H54 (cell line): ENCODE measurements at regions not wholly inside any gene's neighbourhood (a gene's known extent, or its start where the extent isn't known, plus 50 kb on each side); places are given as distances from the start of the nearest gene placed in this dataset.

Experiments
- DNase-seq: peaks from one replicate; pipeline ENCODE4 v3.0.0; 2011; ENCODE audit warnings: low spot score, mixed read lengths; ENCODE audit not compliant: insufficient read length
- FAIRE-seq: peaks from 3 replicates; lab custom pipeline; 2011; peaks lifted over from hg19 to GRCh38; lab: Jason Lieb, UNC
- POLR2A ChIP-seq: IDR thresholded peaks from 2 replicates; pipeline ENCODE4 v1.6.1; 2011; ENCODE audit warnings: low read depth, mild to moderate bottlenecking, low read length

- FAIRE-seq = no peak
- DNase-seq = no peak
- no peak for TF ChIP-seq POLR2A
Measured at GRCh38 chr2:58671675-58672074, 430.6 kb upstream of the FANCL start.

GRCh38 chr2:58669998-58670397 lies 428.9 kb upstream of the FANCL start:
- FAIRE-seq (no peak), DNase-seq (no peak)
- no peak for TF ChIP-seq POLR2A

- TF ChIP-seq POLR2A = no peak
- DNase-seq (no peak), FAIRE-seq (no peak)
Measured at GRCh38 chr2:58667137-58667774, 426.1 kb upstream of the FANCL start.

- no peak for FAIRE-seq
- DNase-seq = no peak
- TF ChIP-seq POLR2A = no peak
Measured at GRCh38 chr2:58666323-58666970, 425.3 kb upstream of the FANCL start.

- DNase-seq (no peak), FAIRE-seq (no peak)
- no peak for TF ChIP-seq POLR2A
Measured at GRCh38 chr2:58665154-58665553, 424.0 kb upstream of the FANCL start.

GRCh38 chr2:58664523-58665151 lies 423.5 kb upstream of the FANCL start:
- FAIRE-seq = no peak
- DNase-seq = no peak
- TF ChIP-seq POLR2A = no peak

GRCh38 chr2:58660046-58660445 lies 418.9 kb upstream of the FANCL start:
- no peak for DNase-seq
- no peak for FAIRE-seq
- no peak for TF ChIP-seq POLR2A

- DNase-seq = no peak
- TF ChIP-seq POLR2A = no peak
- no peak for FAIRE-seq
Measured at GRCh38 chr2:58655152-58655551, 414.0 kb upstream of the FANCL start.

GRCh38 chr2:58651930-58652329 lies 410.8 kb upstream of the FANCL start:
- TF ChIP-seq POLR2A = no peak
- FAIRE-seq = no peak
- DNase-seq = no peak

GRCh38 chr2:58650781-58651180 lies 409.7 kb upstream of the FANCL start:
- FAIRE-seq (no peak), DNase-seq (no peak)
- TF ChIP-seq POLR2A = no peak

- TF ChIP-seq POLR2A = no peak
- no peak for DNase-seq
- no peak for FAIRE-seq
Measured at GRCh38 chr2:58649756-58650155, 408.6 kb upstream of the FANCL start.

GRCh38 chr2:58645017-58645416 lies 403.9 kb upstream of the FANCL start:
- TF ChIP-seq POLR2A = no peak
- no peak for DNase-seq
- no peak for FAIRE-seq

- FAIRE-seq (no peak), DNase-seq (no peak)
- no peak for TF ChIP-seq POLR2A
Measured at GRCh38 chr2:58644451-58644850, 403.3 kb upstream of the FANCL start.

- FAIRE-seq (no peak), DNase-seq (no peak)
- no peak for TF ChIP-seq POLR2A
Measured at GRCh38 chr2:58641001-58641400, 399.9 kb upstream of the FANCL start.

GRCh38 chr2:58640042-58640441 lies 398.9 kb upstream of the FANCL start:
- TF ChIP-seq POLR2A = no peak
- FAIRE-seq (no peak), DNase-seq (no peak)
